Endothelial cell of umbilical vein (primary cell): ENCODE measurements at regions not wholly inside any gene's neighbourhood (a gene's known extent, or its start where the extent isn't known, plus 50 kb on each side); places are given as distances from the start of the nearest gene placed in this dataset.

ENCODE experiments used
- BruUV-seq: library from RNA; stranded (reverse); fragments of 400-500 nt; replicated peaks from 2 replicates; lab custom pipeline; 2021; lab: Mats Ljungman, UMichigan
- CTCF ChIA-PET: fragments of 300-600, 350-600 bp; sonication (Branson Sonifier 250); formaldehyde crosslinking; loops from one replicate; lab custom pipeline; 2021; ENCODE audit warnings: antibody characterized with exemption, inconsistent platforms; lab: Charles Lee
- POLR2A ChIA-PET: fragments of 300-600, 350-600 bp; sonication (Branson Sonifier 250); formaldehyde crosslinking; loops from one replicate; lab custom pipeline; 2021; ENCODE audit warnings: antibody characterized with exemption, inconsistent platforms; lab: Charles Lee
- DNase-seq: peaks from one replicate; pipeline ENCODE4 v3.0.0-alpha.2; 2011; ENCODE audit warnings: low read depth, low spot score
- FAIRE-seq: peaks from 2 replicates; lab custom pipeline; 2011; peaks lifted over from hg19 to GRCh38; lab: Jason Lieb, UNC
- H2AFZ ChIP-seq: 2 replicates; pipeline ENCODE4 v1.6.0; 2012; ENCODE audit warnings: low read depth, low read length, control low read depth, inconsistent platforms
- H3K27ac ChIP-seq: 2 replicates; pipeline ENCODE4 v1.5.1; 2011; ENCODE audit warnings: low read depth, mild to moderate bottlenecking, control low read depth, low read length, moderate library complexity; ENCODE audit not compliant: insufficient read depth
- H3K27me3 ChIP-seq, 2 experiments: 2 replicates each; pipeline versions ENCODE4 v1.6.0 to v1.6.1; 2011; ENCODE audit warnings: low read length in 2 of 2, mixed read lengths in 1 of 2; ENCODE audit not compliant: control insufficient read depth in 2 of 2, insufficient read depth in 2 of 2
- H3K36me3 ChIP-seq, 2 experiments: 2 replicates in 1 of 2; 3 replicates in 1 of 2; pipeline ENCODE4 v1.5.1; 2011; ENCODE audit warnings: low read length in 2 of 2, mild to moderate bottlenecking in 1 of 2, moderate library complexity in 1 of 2; ENCODE audit not compliant: control insufficient read depth in 2 of 2, insufficient read depth in 2 of 2; ENCODE audit errors: extremely low read depth in 1 of 2
- H3K4me1 ChIP-seq: 3 replicates; pipeline ENCODE4 v1.5.1; 2011; ENCODE audit warnings: mild to moderate bottlenecking, low read length; ENCODE audit not compliant: control insufficient read depth, insufficient read depth; ENCODE audit errors: extremely low read depth
- H3K4me2 ChIP-seq: 2 replicates; pipeline ENCODE4 v1.6.1; 2011; ENCODE audit warnings: low read length, control low read depth, mixed read lengths; ENCODE audit not compliant: insufficient read depth
- H3K4me3 ChIP-seq, 3 experiments: fragments of 200-600 bp in 1 of 3; sonication (generic), shearing (Covaris generic) in 1 of 3; replicated peaks in 1 of 3; 2 replicates each; pipeline ENCODE4 v1.5.1; 2011 to 2016; ENCODE audit warnings: control low read depth in 3 of 3, low read length in 3 of 3, mild to moderate bottlenecking in 2 of 3, inconsistent platforms in 1 of 3, low read depth in 1 of 3, moderate library complexity in 1 of 3; ENCODE audit not compliant: insufficient read depth in 1 of 3
- H3K79me2 ChIP-seq: 2 replicates; pipeline ENCODE4 v1.6.0; 2012; ENCODE audit warnings: low read length, inconsistent platforms; ENCODE audit not compliant: control insufficient read depth, insufficient read depth
- H3K9ac ChIP-seq: replicated peaks from 2 replicates; pipeline ENCODE3; 2011; ENCODE audit warnings: low read length, control low read depth; ENCODE audit not compliant: insufficient read depth; ENCODE audit errors: extremely low read depth
- H3K9me1 ChIP-seq: replicated peaks from 3 replicates; pipeline ENCODE4 v1.6.0; 2011; ENCODE audit warnings: mild to moderate bottlenecking, low read length; ENCODE audit not compliant: control insufficient read depth, insufficient read depth; ENCODE audit errors: extremely low read depth
- H3K9me3 ChIP-seq: replicated peaks from 2 replicates; pipeline ENCODE4 v1.5.1; 2012; ENCODE audit warnings: low read length, inconsistent platforms; ENCODE audit not compliant: control insufficient read depth, insufficient read depth
- H4K20me1 ChIP-seq: replicated peaks from 2 replicates; pipeline ENCODE3; 2011; ENCODE audit warnings: mild to moderate bottlenecking, low read length; ENCODE audit not compliant: control insufficient read depth, insufficient read depth; ENCODE audit errors: extremely low read depth
- CTCF ChIP-seq, 2 donors: IDR thresholded peaks; 1 replicate in 1 of 2; 2 replicates in 1 of 2; pipeline ENCODE4 v1.5.1; 2011; ENCODE audit warnings: low read length in 2 of 2, mild to moderate bottlenecking in 2 of 2, moderate library complexity in 2 of 2, control low read depth in 1 of 2, inconsistent platforms in 1 of 2, low read depth in 1 of 2; ENCODE audit not compliant: insufficient read depth in 1 of 2; ENCODE audit errors: extremely low read depth in 1 of 2
- EZH2 ChIP-seq: IDR thresholded peaks from 2 replicates; pipeline ENCODE4 v1.6.1; 2012; ENCODE audit warnings: borderline replicate concordance, low read depth, mild to moderate bottlenecking, moderate library complexity, low read length, inconsistent platforms; ENCODE audit not compliant: severe bottlenecking
- FOS ChIP-seq: IDR thresholded peaks from 2 replicates; pipeline ENCODE4 v1.6.1; 2011; ENCODE audit warnings: mild to moderate bottlenecking, low read length, moderate library complexity, borderline replicate concordance; ENCODE audit not compliant: insufficient read depth
- GATA2 ChIP-seq: IDR thresholded peaks from 2 replicates; pipeline ENCODE4 v1.7.0; 2011; ENCODE audit warnings: low read depth, mild to moderate bottlenecking, moderate library complexity, mixed read lengths, low read length; ENCODE audit not compliant: insufficient read length, insufficient read depth
- JUN ChIP-seq: IDR thresholded peaks from 2 replicates; pipeline ENCODE4 v1.6.1; 2011; ENCODE audit warnings: borderline replicate concordance, low read depth; ENCODE audit not compliant: insufficient read length, insufficient read depth
- MYC ChIP-seq: IDR thresholded peaks from one replicate; pipeline ENCODE4 v1.6.1; 2011; ENCODE audit warnings: mild to moderate bottlenecking, low read depth, low read length
- POLR2A ChIP-seq: IDR thresholded peaks from 2 replicates; pipeline ENCODE4 v1.6.1; 2012; ENCODE audit warnings: low read depth, mild to moderate bottlenecking, control low read depth, low read length
- POLR2AphosphoS5 ChIP-seq: IDR thresholded peaks from 2 replicates; pipeline ENCODE4 v1.6.1; 2012; ENCODE audit warnings: low read depth, mild to moderate bottlenecking, control low read depth, low read length, moderate library complexity; ENCODE audit not compliant: insufficient read depth
- dilution Hi-C: fragments of 300-500 bp; cut with MboI; formaldehyde crosslinking; loops from one replicate; pipeline ENCODE4 v1.15.0; 2019; ENCODE audit warnings: low sequenced_read_pairs; ENCODE audit not compliant: extremely low pct_ligation_motif_present
- intact Hi-C: fragments of 100-400 bp; cut with micrococcal nuclease; formaldehyde crosslinking; loops from one replicate; pipeline ENCODE4 v1.10.0; 2022
- TF ChIP-seq, protein P1 (sequence below): IDR thresholded peaks from 2 replicates; pipeline ENCODE4 v1.6.1; 2011; ENCODE audit not compliant: insufficient read depth, insufficient read length

- Histone ChIP-seq H3K4me2 (no peak overlapping the region), H3K27ac (no peak overlapping the region), H2AFZ (no peak overlapping the region), H3K9ac (no peak overlapping the region), H3K4me3 (no peak overlapping the region), H3K27me3 (no peaks in the 10 kb centered on the region), H3K9me3 (peaks cover 3% of the 10 kb centered on the region), H4K20me1 (no peaks in the 10 kb centered on the region), H3K36me3 (no peaks in the 10 kb centered on the region), H3K4me1 (no peaks in the 10 kb centered on the region), H3K9me1 (no peaks in the 10 kb centered on the region), H3K79me2 (no peaks in the 10 kb centered on the region)
- BruUV-seq, result no TSS peak
- FAIRE-seq (no peak), DNase-seq (no peak)
- ChIA-PET CTCF (no interaction called here), POLR2A (no interaction called here)
- intact Hi-C loops (no loop called here), dilution Hi-C loops (no loop called here)
- TF ChIP-seq GATA2 (no peak), EZH2 (no peak), JUN (no peak), MYC (no peak), FOS (no peak), POLR2AphosphoS5 (no peak), CTCF (IDR thresholded peaks at IDR 0.05; ENCODE audit: extremely low read depth in 1 of 2, insufficient read depth in 1 of 2, low read depth in 1 of 2, low read length in 2 of 2) (no peak), POLR2A (no peak)
- TF ChIP-seq, protein P1, sequence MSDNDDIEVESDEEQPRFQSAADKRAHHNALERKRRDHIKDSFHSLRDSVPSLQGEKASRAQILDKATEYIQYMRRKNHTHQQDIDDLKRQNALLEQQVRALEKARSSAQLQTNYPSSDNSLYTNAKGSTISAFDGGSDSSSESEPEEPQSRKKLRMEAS, result no peak
Observed at GRCh38 chr1:2863648-2863963, 62.1 kb upstream of the TTC34 start.
